ENCODE measurements at regions not wholly inside any gene's neighbourhood (a gene's known extent, or its start where the extent isn't known, plus 50 kb on each side); places are given as distances from the start of the nearest gene placed in this dataset.

GRCh38 chr4:184283659-184284335 lies 66.1 kb upstream of the ENPP6 start:
- TF ChIP-seq, protein P1, sequence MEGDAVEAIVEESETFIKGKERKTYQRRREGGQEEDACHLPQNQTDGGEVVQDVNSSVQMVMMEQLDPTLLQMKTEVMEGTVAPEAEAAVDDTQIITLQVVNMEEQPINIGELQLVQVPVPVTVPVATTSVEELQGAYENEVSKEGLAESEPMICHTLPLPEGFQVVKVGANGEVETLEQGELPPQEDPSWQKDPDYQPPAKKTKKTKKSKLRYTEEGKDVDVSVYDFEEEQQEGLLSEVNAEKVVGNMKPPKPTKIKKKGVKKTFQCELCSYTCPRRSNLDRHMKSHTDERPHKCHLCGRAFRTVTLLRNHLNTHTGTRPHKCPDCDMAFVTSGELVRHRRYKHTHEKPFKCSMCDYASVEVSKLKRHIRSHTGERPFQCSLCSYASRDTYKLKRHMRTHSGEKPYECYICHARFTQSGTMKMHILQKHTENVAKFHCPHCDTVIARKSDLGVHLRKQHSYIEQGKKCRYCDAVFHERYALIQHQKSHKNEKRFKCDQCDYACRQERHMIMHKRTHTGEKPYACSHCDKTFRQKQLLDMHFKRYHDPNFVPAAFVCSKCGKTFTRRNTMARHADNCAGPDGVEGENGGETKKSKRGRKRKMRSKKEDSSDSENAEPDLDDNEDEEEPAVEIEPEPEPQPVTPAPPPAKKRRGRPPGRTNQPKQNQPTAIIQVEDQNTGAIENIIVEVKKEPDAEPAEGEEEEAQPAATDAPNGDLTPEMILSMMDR (IDR thresholded peaks at IDR 0.05), result no peak
- no peak for TF ChIP-seq POLR2AphosphoS5 (IDR thresholded peaks at IDR 0.05; ENCODE audit: low read depth, low read length)
- TF ChIP-seq, protein P2, sequence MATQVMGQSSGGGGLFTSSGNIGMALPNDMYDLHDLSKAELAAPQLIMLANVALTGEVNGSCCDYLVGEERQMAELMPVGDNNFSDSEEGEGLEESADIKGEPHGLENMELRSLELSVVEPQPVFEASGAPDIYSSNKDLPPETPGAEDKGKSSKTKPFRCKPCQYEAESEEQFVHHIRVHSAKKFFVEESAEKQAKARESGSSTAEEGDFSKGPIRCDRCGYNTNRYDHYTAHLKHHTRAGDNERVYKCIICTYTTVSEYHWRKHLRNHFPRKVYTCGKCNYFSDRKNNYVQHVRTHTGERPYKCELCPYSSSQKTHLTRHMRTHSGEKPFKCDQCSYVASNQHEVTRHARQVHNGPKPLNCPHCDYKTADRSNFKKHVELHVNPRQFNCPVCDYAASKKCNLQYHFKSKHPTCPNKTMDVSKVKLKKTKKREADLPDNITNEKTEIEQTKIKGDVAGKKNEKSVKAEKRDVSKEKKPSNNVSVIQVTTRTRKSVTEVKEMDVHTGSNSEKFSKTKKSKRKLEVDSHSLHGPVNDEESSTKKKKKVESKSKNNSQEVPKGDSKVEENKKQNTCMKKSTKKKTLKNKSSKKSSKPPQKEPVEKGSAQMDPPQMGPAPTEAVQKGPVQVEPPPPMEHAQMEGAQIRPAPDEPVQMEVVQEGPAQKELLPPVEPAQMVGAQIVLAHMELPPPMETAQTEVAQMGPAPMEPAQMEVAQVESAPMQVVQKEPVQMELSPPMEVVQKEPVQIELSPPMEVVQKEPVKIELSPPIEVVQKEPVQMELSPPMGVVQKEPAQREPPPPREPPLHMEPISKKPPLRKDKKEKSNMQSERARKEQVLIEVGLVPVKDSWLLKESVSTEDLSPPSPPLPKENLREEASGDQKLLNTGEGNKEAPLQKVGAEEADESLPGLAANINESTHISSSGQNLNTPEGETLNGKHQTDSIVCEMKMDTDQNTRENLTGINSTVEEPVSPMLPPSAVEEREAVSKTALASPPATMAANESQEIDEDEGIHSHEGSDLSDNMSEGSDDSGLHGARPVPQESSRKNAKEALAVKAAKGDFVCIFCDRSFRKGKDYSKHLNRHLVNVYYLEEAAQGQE (IDR thresholded peaks at IDR 0.05; ENCODE audit: insufficient read depth in 1 of 2, low read depth in 2 of 2, low read length in 1 of 2), result no peak
- no peak for TF ChIP-seq SIN3A (IDR thresholded peaks at IDR 0.05; ENCODE audit: borderline replicate concordance, insufficient read depth, low read depth, low read length)
- no peak for TF ChIP-seq TCF7L2 (IDR thresholded peaks at IDR 0.05; ENCODE audit: low read depth, low read length)

Measured in Panc1 (cell line).